Liver (tissue), 3 donors: ENCODE measurements at regions not wholly inside any gene's neighbourhood (a gene's known extent, or its start where the extent isn't known, plus 50 kb on each side); places are given as distances from the start of the nearest gene placed in this dataset.

Experiments used
- JUND ChIP-seq, 2 donors: IDR thresholded peaks; 2 replicates each; pipeline ENCODE4 v1.6.1; 2016; ENCODE audit warnings: antibody characterized with exemption in 2 of 2
- RAD21 ChIP-seq, 2 donors: IDR thresholded peaks; 2 replicates each; pipeline ENCODE4 v1.6.1; 2016; ENCODE audit warnings: antibody characterized with exemption in 2 of 2, mild to moderate bottlenecking in 2 of 2
- YY1 ChIP-seq: IDR thresholded peaks from 2 replicates; pipeline ENCODE4 v1.6.1; 2016; ENCODE audit warnings: antibody characterized with exemption, mild to moderate bottlenecking
- TF ChIP-seq, protein P1 (sequence below): fragments of 150-350 bp; IDR thresholded peaks from 2 replicates; pipeline ENCODE4 v1.5.1; 2017; ENCODE audit warnings: improper control_type of control experiment, low read depth, low read length; ENCODE audit not compliant: missing input control
- TF ChIP-seq, protein P2 (sequence below): IDR thresholded peaks from 2 replicates; pipeline ENCODE4 v1.6.1; 2016; ENCODE audit warnings: antibody characterized with exemption
- donor health status: healthy.
- donor health status: healthy.

DNA sequence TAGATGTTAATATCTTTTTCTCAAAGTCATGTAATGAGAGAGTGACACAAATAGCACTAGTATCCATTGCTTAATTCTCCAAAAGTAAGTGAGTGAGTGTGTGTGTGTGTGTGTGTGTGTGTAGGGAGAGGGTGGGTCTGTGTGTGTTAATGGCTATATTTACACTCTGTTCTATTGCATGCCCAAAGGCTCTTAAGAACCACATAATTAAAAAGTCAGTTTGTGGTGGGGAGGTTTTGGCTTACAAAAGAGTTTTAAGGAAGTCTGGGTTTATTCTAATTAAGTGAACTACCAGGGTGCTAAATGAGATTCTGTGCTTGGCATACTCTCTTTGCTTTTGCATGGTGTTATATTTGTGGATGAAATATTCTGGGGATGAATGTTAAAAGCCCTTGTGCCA lies 1897.6 kb upstream of the FLRT2 start:
- TF ChIP-seq YY1 (no peak), RAD21 (IDR thresholded peaks at IDR 0.05) (no peak), JUND (IDR thresholded peaks at IDR 0.05) (no peak)
- TF ChIP-seq, protein P1, sequence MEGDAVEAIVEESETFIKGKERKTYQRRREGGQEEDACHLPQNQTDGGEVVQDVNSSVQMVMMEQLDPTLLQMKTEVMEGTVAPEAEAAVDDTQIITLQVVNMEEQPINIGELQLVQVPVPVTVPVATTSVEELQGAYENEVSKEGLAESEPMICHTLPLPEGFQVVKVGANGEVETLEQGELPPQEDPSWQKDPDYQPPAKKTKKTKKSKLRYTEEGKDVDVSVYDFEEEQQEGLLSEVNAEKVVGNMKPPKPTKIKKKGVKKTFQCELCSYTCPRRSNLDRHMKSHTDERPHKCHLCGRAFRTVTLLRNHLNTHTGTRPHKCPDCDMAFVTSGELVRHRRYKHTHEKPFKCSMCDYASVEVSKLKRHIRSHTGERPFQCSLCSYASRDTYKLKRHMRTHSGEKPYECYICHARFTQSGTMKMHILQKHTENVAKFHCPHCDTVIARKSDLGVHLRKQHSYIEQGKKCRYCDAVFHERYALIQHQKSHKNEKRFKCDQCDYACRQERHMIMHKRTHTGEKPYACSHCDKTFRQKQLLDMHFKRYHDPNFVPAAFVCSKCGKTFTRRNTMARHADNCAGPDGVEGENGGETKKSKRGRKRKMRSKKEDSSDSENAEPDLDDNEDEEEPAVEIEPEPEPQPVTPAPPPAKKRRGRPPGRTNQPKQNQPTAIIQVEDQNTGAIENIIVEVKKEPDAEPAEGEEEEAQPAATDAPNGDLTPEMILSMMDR: no peak
- TF ChIP-seq, protein P2, sequence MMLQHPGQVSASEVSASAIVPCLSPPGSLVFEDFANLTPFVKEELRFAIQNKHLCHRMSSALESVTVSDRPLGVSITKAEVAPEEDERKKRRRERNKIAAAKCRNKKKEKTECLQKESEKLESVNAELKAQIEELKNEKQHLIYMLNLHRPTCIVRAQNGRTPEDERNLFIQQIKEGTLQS: no peak
